ENCODE measurements at regions not wholly inside any gene's neighbourhood (a gene's known extent, or its start where the extent isn't known, plus 50 kb on each side); places are given as distances from the start of the nearest gene placed in this dataset.

DNA sequence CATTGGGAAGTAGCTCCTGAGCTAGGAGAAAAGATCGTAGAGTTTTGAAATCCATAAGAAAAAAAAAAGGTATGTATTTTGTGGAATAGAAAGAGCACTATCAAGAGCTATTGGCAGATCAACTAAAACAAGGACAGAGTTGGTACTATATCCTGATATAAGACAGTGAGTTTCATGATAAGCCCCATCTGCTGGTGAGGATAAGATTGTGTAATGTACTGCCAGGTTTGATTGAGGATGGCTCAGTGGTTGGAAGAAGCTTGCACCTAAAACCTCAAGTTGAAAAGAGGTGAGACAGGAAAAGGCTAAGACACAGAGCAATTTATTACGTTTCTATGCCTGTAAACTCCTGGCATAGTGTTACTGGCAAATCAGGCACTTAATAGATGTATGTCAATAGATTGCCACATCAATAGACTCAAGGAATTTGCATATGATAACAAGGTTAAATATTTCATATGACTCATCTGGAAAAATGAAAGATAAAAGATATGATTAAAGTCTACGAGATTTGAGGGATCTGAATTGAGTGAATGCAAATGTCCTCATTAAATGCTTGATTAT lies 525.6 kb downstream of the FLRT2 start:
- no peaks in the 10 kb centered on the region for H3K36me3 Mint-ChIP-seq
- no peak overlapping the region for H3K4me3 Mint-ChIP-seq
- ATAC-seq: no peak

DNA sequence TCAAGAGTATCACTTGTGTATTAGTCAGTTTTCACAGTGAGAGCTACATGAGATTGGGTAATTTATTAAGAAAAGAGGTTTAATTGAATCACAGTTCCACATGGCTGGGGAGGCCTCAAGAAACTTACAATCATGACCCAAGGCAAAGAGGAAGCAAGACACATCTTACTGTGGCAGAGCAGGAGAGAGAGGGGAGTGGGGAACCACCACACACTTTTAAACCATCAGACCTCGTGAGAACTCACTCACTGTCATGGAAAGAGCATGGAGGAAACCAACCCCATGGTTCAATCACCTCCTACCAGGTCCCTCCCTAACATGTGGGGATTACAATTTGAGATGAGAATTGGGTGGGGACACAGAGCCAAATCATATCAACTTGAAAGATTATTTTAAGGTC lies 522.9 kb downstream of the FLRT2 start:
- CTCF ChIA-PET: no interaction called here
- no peak overlapping the region for H3K4me3 Mint-ChIP-seq

More for the DNA sequence above, 525.6 kb downstream of the FLRT2 start:
- Mint-ChIP-seq H3K4me1 (peaks cover 2% of the 10 kb centered on the region), H3K27me3 (no peaks in the 10 kb centered on the region), H3K27ac (no peak overlapping the region), H3K9me3 (ENCODE audit: low read depth) (no peaks in the 10 kb centered on the region)
- no peak for DNase-seq
- CTCF ChIA-PET: interaction anchor here (0.9 kb wide), 1 partner anchor 35 kb away, joined by 3 read pairs; no protein-coding TSS in a partner anchor

DNA sequence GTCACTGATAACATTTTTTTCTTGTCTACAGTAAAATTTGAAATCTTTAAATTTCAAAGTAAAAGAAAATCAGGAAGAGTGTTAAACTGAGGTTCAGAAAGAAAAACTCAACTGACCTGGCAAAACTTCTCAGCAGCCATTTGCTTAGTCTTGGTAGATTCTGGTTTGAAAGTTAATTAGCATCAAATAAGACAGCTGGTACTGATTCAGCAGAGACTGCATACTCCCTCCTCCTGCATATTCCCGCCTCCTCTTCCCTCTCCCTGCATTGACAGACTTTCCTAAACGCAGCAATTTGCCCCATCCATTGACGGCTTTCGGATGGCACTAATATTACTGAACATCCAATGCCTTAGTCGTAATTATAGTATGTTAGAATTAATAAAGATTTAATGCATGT lies 520.8 kb downstream of the FLRT2 start:
- H3K4me1 Mint-ChIP-seq: peaks cover 2% of the 10 kb centered on the region
- no peak overlapping the region for H3K4me3 Mint-ChIP-seq
- CTCF ChIA-PET: no interaction called here
- DNase-seq (no peak), ATAC-seq (no peak)
- no peaks in the 10 kb centered on the region for H3K27me3 Mint-ChIP-seq
- no peaks in the 10 kb centered on the region for H3K36me3 Mint-ChIP-seq
- no peaks in the 10 kb centered on the region for H3K9me3 Mint-ChIP-seq (ENCODE audit: low read depth)
- no peak overlapping the region for H3K27ac Mint-ChIP-seq

More for the DNA sequence above, 522.9 kb downstream of the FLRT2 start:
- ATAC-seq: no peak
- no peak for DNase-seq
- H3K27ac Mint-ChIP-seq: no peak overlapping the region
- peaks cover 2% of the 10 kb centered on the region for H3K4me1 Mint-ChIP-seq
- H3K9me3 Mint-ChIP-seq (ENCODE audit: low read depth): no peaks in the 10 kb centered on the region
- no peaks in the 10 kb centered on the region for H3K36me3 Mint-ChIP-seq
- H3K27me3 Mint-ChIP-seq: no peaks in the 10 kb centered on the region

DNA sequence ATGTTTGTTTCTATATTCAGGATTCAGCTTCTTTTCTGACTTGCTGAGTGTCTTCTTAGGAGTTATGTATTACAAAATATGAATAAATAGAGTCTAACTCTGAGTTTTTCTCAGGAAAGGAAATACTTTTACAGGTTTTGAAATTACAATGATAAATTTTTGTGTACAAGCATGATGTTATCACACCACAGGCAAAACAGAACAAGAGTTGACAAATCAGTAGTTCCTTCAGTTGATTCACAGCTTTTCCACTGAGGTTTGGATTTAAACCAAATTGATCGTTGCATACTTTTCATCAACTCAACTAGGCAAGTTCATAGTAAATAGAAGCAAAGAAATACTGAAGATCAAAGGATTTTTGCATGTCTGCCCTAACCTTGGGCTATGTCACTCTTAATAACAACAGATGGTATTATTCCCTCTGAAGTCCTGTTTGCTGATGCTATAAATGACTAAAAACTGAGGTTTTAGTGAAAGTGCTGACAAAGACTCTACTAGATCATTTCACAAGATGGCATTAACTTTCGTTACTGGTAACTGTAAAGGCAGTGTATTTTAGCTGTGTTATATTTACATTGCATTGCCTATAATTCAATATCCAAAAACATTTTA lies 520.2 kb downstream of the FLRT2 start:
- H3K9me3 Mint-ChIP-seq (ENCODE audit: low read depth): no peaks in the 10 kb centered on the region
- ATAC-seq: no peak
- no peak for DNase-seq
- no peaks in the 10 kb centered on the region for H3K27me3 Mint-ChIP-seq
- no peak overlapping the region for H3K4me3 Mint-ChIP-seq
- no peaks in the 10 kb centered on the region for H3K4me1 Mint-ChIP-seq
- H3K27ac Mint-ChIP-seq: no peak overlapping the region
- CTCF ChIA-PET: no interaction called here
- H3K36me3 Mint-ChIP-seq: no peaks in the 10 kb centered on the region

DNA sequence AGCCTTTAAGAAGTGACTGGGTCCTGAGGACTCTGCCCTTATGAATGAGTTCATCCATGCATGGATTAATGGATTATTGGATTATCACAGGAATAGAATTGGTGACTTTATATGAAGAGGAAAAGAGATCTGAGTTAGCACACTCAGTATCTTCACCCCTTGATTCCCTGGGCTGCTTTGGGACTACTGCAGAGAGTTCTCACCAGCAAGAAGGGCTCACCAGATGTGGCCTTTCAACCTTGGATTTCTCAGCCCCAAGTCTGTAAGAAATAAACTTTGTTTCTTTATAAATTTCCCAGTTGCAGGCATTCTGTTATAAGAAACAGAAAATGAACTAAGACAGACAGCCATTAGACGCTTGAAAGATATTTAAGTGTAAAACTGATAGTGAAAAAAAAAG lies 509.2 kb downstream of the FLRT2 start:
- no peaks in the 10 kb centered on the region for H3K9me3 Mint-ChIP-seq (ENCODE audit: low read depth)
- CTCF ChIA-PET: interaction anchor here (0.8 to 1.6 kb wide), 3 partner anchors 9 to 172 kb away, joined by 3 to 7 read pairs (median 4); no protein-coding TSS in a partner anchor
- no peak for DNase-seq
- no peaks in the 10 kb centered on the region for H3K27me3 Mint-ChIP-seq
- no peak overlapping the region for H3K27ac Mint-ChIP-seq
- no peak for ATAC-seq
- H3K4me3 Mint-ChIP-seq: no peak overlapping the region
- no peaks in the 10 kb centered on the region for H3K4me1 Mint-ChIP-seq
- H3K36me3 Mint-ChIP-seq: no peaks in the 10 kb centered on the region

DNA sequence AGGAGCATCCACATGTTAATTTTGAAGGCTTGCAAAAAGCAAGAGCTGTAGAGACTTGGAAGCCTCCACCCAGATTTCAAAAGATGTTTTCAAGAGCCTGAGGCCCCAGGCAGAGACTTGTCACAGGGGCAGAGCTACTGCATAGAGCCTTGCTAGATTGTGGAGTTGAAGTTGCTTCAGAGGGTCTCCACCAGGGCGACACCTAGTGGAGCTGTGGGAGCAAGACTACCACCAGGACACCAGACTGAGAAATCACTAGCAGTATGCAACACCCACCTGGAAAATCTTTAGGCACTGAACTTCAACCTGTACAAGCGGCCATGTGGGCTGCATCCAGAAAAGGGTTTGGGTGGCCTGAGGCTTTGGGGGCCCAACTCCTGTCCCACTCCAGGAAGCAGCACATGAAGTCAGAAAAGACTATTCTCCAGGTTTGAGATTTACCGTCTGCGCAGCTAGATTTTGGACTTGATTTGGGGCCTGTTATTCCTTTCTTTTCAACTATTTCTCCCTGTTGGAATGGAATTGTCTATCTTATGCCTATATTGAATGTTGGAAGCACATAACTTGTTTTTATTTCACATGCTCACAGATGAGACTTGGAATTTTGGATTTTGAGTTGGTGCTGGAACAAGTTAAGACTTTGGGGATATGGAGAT lies 508.6 kb downstream of the FLRT2 start:
- DNase-seq: peak; percentile 58
- Mint-ChIP-seq H3K27me3 (no peaks in the 10 kb centered on the region), H3K4me3 (no peak overlapping the region), H3K36me3 (no peaks in the 10 kb centered on the region), H3K9me3 (ENCODE audit: low read depth) (no peaks in the 10 kb centered on the region), H3K27ac (no peak overlapping the region), H3K4me1 (no peaks in the 10 kb centered on the region)
- CTCF ChIA-PET: interaction anchor here (0.8 to 1.6 kb wide), 4 partner anchors 9 to 183 kb away, joined by 3 to 7 read pairs (median 4); no protein-coding TSS in a partner anchor
- ATAC-seq: peak; percentile 77

DNA sequence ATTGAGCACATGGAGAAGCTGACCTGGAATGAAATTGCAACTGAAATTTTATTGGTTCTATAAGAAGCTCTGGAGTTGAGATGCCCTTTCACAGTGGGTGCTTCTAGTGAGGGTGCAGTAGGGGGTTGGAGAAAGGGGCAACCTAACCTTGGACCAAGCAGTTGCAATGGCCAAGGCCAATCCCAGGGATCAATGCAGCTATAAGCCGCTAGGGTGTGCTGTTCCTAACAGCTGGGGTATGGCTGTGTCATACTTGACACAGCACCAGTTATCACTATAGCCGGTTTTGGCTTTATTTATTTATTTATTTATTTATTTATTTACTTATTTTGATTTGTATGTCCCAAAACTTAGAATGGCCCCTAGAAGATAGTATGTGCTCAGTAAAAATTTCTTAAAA lies 505.9 kb downstream of the FLRT2 start:
- H3K27me3 Mint-ChIP-seq: no peaks in the 10 kb centered on the region
- CTCF ChIA-PET: interaction anchor here (0.6 kb wide), 1 partner anchor 1313 kb away, joined by 3 read pairs; no protein-coding TSS in a partner anchor
- H3K9me3 Mint-ChIP-seq (ENCODE audit: low read depth): no peaks in the 10 kb centered on the region
- ATAC-seq (no peak), DNase-seq (no peak)
- H3K4me3 Mint-ChIP-seq: no peak overlapping the region
- H3K36me3 Mint-ChIP-seq: no peaks in the 10 kb centered on the region
- H3K27ac Mint-ChIP-seq: no peak overlapping the region
- no peaks in the 10 kb centered on the region for H3K4me1 Mint-ChIP-seq

DNA sequence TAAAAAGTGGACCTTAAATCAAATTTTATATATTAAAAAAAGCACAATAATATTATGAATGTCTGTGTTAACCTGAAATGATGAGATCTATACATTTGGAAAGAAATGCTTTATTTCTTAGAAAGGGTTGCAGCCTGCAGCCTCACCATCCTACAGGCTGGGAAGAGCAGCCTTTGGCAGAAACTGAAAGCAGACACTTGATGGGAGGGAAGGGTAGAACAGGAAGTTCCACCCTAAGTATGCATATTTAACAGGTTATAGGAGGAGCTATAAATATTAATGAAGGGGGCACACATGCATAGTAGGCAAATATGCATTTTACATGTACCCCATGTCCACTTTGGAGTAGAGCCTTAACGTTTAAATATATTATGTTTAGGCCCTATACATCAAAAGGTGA lies 498.0 kb downstream of the FLRT2 start:
- no peak overlapping the region for H3K4me3 Mint-ChIP-seq
- H3K4me1 Mint-ChIP-seq: no peaks in the 10 kb centered on the region
- H3K27ac Mint-ChIP-seq: no peak overlapping the region
- DNase-seq (no peak), ATAC-seq (no peak)
- peaks cover 4% of the 10 kb centered on the region for H3K36me3 Mint-ChIP-seq
- H3K9me3 Mint-ChIP-seq (ENCODE audit: low read depth): peaks cover 3% of the 10 kb centered on the region
- CTCF ChIA-PET: interaction anchor here (2.5 kb wide), 1 partner anchor 11 kb away, joined by 7 read pairs; no protein-coding TSS in a partner anchor
- no peaks in the 10 kb centered on the region for H3K27me3 Mint-ChIP-seq

DNA sequence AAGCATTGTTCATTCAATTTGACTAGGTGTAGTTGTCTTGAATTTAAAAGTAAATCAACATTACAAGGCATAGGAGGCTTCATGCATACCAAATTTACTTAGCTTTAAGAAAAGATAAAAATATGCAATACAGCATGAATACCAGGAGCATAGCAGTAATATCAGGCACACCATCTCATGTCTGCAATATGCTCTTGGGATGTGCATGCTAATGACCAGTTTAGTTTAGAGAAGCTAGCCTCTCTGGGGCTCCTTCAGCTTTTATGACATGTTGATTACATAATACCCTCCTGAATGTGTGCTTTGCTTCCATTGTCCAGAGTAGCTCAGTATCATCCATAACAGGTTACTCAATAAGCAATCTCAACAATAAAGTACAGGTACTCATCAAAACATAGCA lies 497.2 kb downstream of the FLRT2 start:
- H3K4me3 Mint-ChIP-seq: no peak overlapping the region
- H3K27me3 Mint-ChIP-seq: no peaks in the 10 kb centered on the region
- peaks cover 3% of the 10 kb centered on the region for H3K9me3 Mint-ChIP-seq (ENCODE audit: low read depth)
- CTCF ChIA-PET: interaction anchor here (2.5 kb wide), 1 partner anchor 11 kb away, joined by 7 read pairs; no protein-coding TSS in a partner anchor
- H3K36me3 Mint-ChIP-seq: peaks cover 4% of the 10 kb centered on the region
- H3K27ac Mint-ChIP-seq: no peak overlapping the region
- DNase-seq (no peak), ATAC-seq (no peak)
- no peaks in the 10 kb centered on the region for H3K4me1 Mint-ChIP-seq

DNA sequence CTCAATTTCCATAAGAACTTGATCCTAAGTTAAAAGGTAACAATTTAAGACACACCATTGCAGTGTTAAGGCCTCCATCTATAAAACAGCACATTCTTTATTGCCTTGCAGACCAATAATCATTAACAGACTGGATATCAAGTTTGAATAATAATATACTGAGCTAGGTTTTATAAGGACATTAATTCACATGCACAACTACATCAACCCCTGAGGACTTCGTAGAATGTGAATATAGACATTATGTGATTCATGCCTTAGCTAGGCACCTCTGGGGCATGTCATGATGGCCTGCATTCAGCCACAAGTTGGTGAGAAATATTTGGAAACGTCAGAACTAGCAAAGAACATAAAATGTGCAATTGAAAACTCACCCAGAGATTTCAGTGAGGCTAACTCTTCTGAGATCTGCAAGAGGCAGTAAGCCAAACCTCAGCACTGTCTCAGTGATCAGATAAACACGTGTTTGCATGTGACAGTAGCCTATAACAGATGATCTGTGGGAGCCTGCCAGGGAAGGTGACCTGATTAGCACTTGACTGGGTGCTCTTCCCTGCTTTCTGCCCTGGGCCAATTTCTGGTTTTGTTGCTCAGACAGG lies 492.2 kb downstream of the FLRT2 start:
- H3K4me3 Mint-ChIP-seq: no peak overlapping the region
- CTCF ChIA-PET: no interaction called here
- H3K27ac Mint-ChIP-seq: no peak overlapping the region
- no peaks in the 10 kb centered on the region for H3K27me3 Mint-ChIP-seq
- H3K9me3 Mint-ChIP-seq (ENCODE audit: low read depth): peaks cover 3% of the 10 kb centered on the region
- peaks cover 4% of the 10 kb centered on the region for H3K36me3 Mint-ChIP-seq
- ATAC-seq (no peak), DNase-seq (no peak)
- H3K4me1 Mint-ChIP-seq: no peaks in the 10 kb centered on the region

DNA sequence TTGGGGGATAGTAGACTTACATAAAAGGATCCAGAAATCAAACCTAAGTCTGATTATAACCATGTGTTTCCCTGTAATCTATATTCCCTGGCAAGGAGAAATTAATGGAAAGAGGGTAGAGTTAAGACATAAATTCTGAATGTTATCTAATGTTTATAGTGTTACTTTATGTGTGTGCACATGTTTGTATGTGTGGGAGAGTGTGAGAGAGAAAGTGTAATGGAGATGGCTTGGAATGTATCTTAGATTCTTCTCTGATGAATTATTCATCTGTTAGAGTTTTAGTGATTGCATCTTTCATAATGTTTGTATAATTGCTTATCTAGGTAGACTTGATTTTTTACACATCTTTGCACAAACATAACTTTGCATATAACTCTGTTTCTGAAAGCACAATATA lies 490.9 kb downstream of the FLRT2 start:
- Mint-ChIP-seq H3K4me3 (no peak overlapping the region), H3K36me3 (peaks cover 4% of the 10 kb centered on the region), H3K4me1 (no peaks in the 10 kb centered on the region), H3K27me3 (no peaks in the 10 kb centered on the region), H3K9me3 (ENCODE audit: low read depth) (peaks cover 3% of the 10 kb centered on the region), H3K27ac (no peak overlapping the region)
- DNase-seq: no peak
- no peak for ATAC-seq
- CTCF ChIA-PET: no interaction called here

DNA sequence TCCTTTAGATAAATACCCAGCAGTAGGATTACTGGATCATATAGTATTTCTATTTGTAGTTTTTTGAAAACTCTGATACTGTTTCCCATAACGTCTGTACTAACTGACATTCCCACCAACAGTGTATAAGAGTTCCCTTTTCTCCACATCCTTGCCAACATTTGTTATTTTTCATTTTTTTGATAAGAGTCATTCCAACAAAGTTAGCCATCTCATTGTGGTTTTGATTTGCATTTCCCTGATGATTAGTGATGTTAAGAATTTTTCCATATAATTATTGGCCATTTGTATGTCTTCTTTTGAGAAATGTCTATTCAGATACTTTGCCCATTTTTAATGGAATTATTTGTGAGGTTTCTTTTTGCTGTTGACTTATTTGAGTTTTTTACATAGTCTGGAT lies 486.0 kb downstream of the FLRT2 start:
- no peak for DNase-seq
- H3K4me3 Mint-ChIP-seq: no peak overlapping the region
- H3K27ac Mint-ChIP-seq: no peak overlapping the region
- H3K9me3 Mint-ChIP-seq (ENCODE audit: low read depth): no peaks in the 10 kb centered on the region
- ATAC-seq: no peak
- no peaks in the 10 kb centered on the region for H3K27me3 Mint-ChIP-seq
- CTCF ChIA-PET: no interaction called here
- no peaks in the 10 kb centered on the region for H3K4me1 Mint-ChIP-seq
- no peaks in the 10 kb centered on the region for H3K36me3 Mint-ChIP-seq

DNA sequence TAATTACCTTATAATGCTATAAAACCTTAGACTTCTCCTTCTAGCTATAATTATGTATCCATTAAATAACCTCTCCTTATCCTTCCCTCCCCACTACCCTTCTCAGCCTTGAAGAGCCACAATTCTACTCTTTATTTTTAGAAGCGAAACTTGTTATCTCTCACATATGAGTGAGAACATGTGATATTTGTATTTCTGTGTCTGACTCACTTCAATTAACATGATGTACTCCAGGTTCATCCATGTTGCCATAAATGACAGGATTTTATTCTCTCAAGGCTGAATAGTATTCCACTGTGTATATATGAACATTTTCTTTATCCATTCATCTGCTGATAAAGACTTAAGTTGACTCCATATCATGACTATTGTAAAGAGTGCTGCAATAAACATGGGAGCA lies 485.6 kb downstream of the FLRT2 start:
- H3K4me3 Mint-ChIP-seq: no peak overlapping the region
- no peak for DNase-seq
- no peak overlapping the region for H3K27ac Mint-ChIP-seq
- no peaks in the 10 kb centered on the region for H3K27me3 Mint-ChIP-seq
- H3K36me3 Mint-ChIP-seq: no peaks in the 10 kb centered on the region
- no peak for ATAC-seq
- no peaks in the 10 kb centered on the region for H3K4me1 Mint-ChIP-seq
- H3K9me3 Mint-ChIP-seq (ENCODE audit: low read depth): no peaks in the 10 kb centered on the region
- CTCF ChIA-PET: no interaction called here

DNA sequence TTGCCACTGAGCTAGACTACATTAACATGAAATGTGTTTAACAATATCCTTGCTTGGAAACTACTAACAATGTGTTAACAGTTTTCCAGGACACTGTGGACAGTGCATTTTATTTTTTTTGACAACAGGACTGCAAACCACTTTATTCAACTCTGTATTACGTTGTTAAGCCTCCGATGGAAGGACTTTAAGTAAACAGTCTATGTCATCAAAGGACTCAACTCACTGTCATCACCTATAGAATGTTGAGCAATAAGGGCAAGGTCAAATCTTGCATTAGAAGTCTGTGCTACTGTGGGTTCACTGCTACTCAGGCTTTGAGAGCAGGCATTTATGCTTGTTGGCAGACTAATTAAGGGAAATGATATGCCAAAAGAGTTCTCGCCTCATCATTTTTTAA lies 483.7 kb downstream of the FLRT2 start:
- DNase-seq (no peak), ATAC-seq (no peak)
- Mint-ChIP-seq H3K9me3 (ENCODE audit: low read depth) (no peaks in the 10 kb centered on the region), H3K36me3 (no peaks in the 10 kb centered on the region), H3K4me1 (no peaks in the 10 kb centered on the region), H3K4me3 (no peak overlapping the region), H3K27me3 (no peaks in the 10 kb centered on the region), H3K27ac (no peak overlapping the region)
- CTCF ChIA-PET: no interaction called here

All from activated CD8-positive, alpha-beta memory T cell treated with anti-CD3 and anti-CD28 coated beads, Interleukin-2, amount 10 ng/mL, durations not matched to agents 7 days and 5 days (primary cell).